HCT116 (cell line): ENCODE measurements at regions not wholly inside any gene's neighbourhood (a gene's known extent, or its start where the extent isn't known, plus 50 kb on each side); places are given as distances from the start of the nearest gene placed in this dataset.

Experiments
- CTCF ChIP-seq, 3 experiments: fragments of 200-600 bp in 1 of 3; sonication (generic) in 1 of 3; IDR thresholded peaks in 2 of 3; conservative IDR thresholded peaks in 1 of 3; 2 replicates each; pipeline ENCODE4 v1.5.1; 2012 to 2017; ENCODE audit warnings: low read depth in 2 of 3, low read length in 2 of 3, antibody characterized with exemption in 1 of 3, borderline replicate concordance in 1 of 3, control low read depth in 1 of 3, mild to moderate bottlenecking in 1 of 3, mixed read lengths in 1 of 3, mixed run types in 1 of 3, moderate library complexity in 1 of 3; ENCODE audit not compliant: insufficient read depth in 1 of 3
- EZH2 ChIP-seq: fragments of 200-600 bp; sonication (generic); IDR thresholded peaks from 2 replicates; pipeline ENCODE4 v1.6.1; 2017; ENCODE audit warnings: antibody characterized with exemption, mixed run types
- EZH2phosphoT487 ChIP-seq: fragments of 200-600 bp; IDR thresholded peaks from 2 replicates; pipeline ENCODE4 v1.6.1; 2018; ENCODE audit warnings: antibody characterized with exemption, borderline replicate concordance
- MAX ChIP-seq: IDR thresholded peaks from 2 replicates; pipeline ENCODE4 v1.6.1; 2012
- POLR2A ChIP-seq: IDR thresholded peaks from 2 replicates; pipeline ENCODE4 v1.7.0; 2011; ENCODE audit warnings: borderline replicate concordance; ENCODE audit not compliant: insufficient read depth, insufficient read length; ENCODE audit errors: extremely low read depth
- POLR2AphosphoS5 ChIP-seq: IDR thresholded peaks from 2 replicates; pipeline ENCODE4 v1.6.1; 2011; ENCODE audit warnings: mild to moderate bottlenecking, low read depth, low read length, moderate library complexity
- SIN3A ChIP-seq: IDR thresholded peaks from 2 replicates; pipeline ENCODE4 v1.6.1; 2012; ENCODE audit warnings: low read depth
- YY1 ChIP-seq: IDR thresholded peaks from 2 replicates; pipeline ENCODE4 v1.6.1; 2011; ENCODE audit warnings: low read length, low read depth, moderate library complexity, mild to moderate bottlenecking; ENCODE audit not compliant: insufficient replicate concordance; ENCODE audit errors: extremely low read depth
- ZBTB33 ChIP-seq: IDR thresholded peaks from 2 replicates; pipeline ENCODE4 v1.6.1; 2011; ENCODE audit warnings: mild to moderate bottlenecking, low read length, moderate library complexity; ENCODE audit not compliant: insufficient replicate concordance; ENCODE audit errors: extremely low read depth

GRCh38 chrX:40258909-40259308 is 161.2 kb upstream of the BCOR start:
- TF ChIP-seq CTCF (IDR thresholded peaks at IDR 0.05 in 2 of 3, conservative IDR thresholded peaks at IDR 0.05 in 1 of 3; ENCODE audit: borderline replicate concordance in 1 of 3, insufficient read depth in 1 of 3, low read depth in 2 of 3, low read length in 2 of 3) = no peak
- TF ChIP-seq POLR2AphosphoS5 = no peak
- no peak for TF ChIP-seq EZH2
- no peak for TF ChIP-seq EZH2phosphoT487
- TF ChIP-seq YY1 = no peak
- no peak for TF ChIP-seq MAX
- no peak for TF ChIP-seq ZBTB33
- TF ChIP-seq POLR2A = no peak
- no peak for TF ChIP-seq SIN3A
